ENCODE measurements at regions not wholly inside any gene's neighbourhood (a gene's known extent, or its start where the extent isn't known, plus 50 kb on each side); places are given as distances from the start of the nearest gene placed in this dataset.

- 86 to 90% methylated on average over 4 of the region's 4 CpGs for WGBS, 2 donors (ENCODE audit: low coverage in 1 of 2)
Observed at GRCh38 chr5:166013415-166013814, 2278.0 kb upstream of the WWC1 start.

GRCh38 chr5:166014256-166014655, 2277.2 kb upstream of the WWC1 start:
- no peak for DNase-seq
- no peak for TF ChIP-seq CTCF (IDR thresholded peaks at IDR 0.05)
- TF ChIP-seq POLR2A (IDR thresholded peaks at IDR 0.05) = no peak
- TF ChIP-seq POLR2AphosphoS5 (IDR thresholded peaks at IDR 0.05) = no peak
- no peak for TF ChIP-seq EP300 (IDR thresholded peaks at IDR 0.05; ENCODE audit: low read depth)
- intact Hi-C loops (cut with DNase I; ENCODE audit: low total_unique reads) = no loop called here

More at GRCh38 chr5:166013415-166013814, 2278.0 kb upstream of the WWC1 start:
- no peaks in the 10 kb centered on the region for H3K27me3 ChIP-seq
- intact Hi-C loops (cut with DNase I; ENCODE audit: low total_unique reads) = no loop called here
- no peaks in the 10 kb centered on the region for H3K36me3 ChIP-seq
- no peaks in the 10 kb centered on the region for H3K9me3 ChIP-seq
- no peak for DNase-seq
- no peak for TF ChIP-seq CTCF (IDR thresholded peaks at IDR 0.05)
- no peak for TF ChIP-seq POLR2A (IDR thresholded peaks at IDR 0.05)
- no peak for TF ChIP-seq EP300 (IDR thresholded peaks at IDR 0.05; ENCODE audit: low read depth)
- no peak for TF ChIP-seq POLR2AphosphoS5 (IDR thresholded peaks at IDR 0.05)
- in situ Hi-C loops (cut with MboI; ENCODE audit: low pct_ligation_motif_present in 1 of 4, low pct_unique_long_range_greater_than_20kb in 1 of 4, low sequenced_read_pairs in 3 of 4) = no loop called here
- no peak overlapping the region for H3K4me3 ChIP-seq
- H3K27ac ChIP-seq = no peak overlapping the region
- no peaks in the 10 kb centered on the region for H3K4me1 ChIP-seq

GRCh38 chr5:166018716-166019115, 2272.7 kb upstream of the WWC1 start:
- in situ Hi-C loops (cut with MboI; ENCODE audit: low pct_ligation_motif_present in 1 of 4, low pct_unique_long_range_greater_than_20kb in 1 of 4, low sequenced_read_pairs in 3 of 4) (no loop called here), intact Hi-C loops (cut with DNase I; ENCODE audit: low total_unique reads) (no loop called here)
- no peaks in the 10 kb centered on the region for H3K4me1 ChIP-seq
- H3K27ac ChIP-seq = no peak overlapping the region
- H3K9me3 ChIP-seq = no peaks in the 10 kb centered on the region
- DNase-seq = no peak
- H3K4me3 ChIP-seq = no peak overlapping the region
- TF ChIP-seq EP300 (IDR thresholded peaks at IDR 0.05; ENCODE audit: low read depth) (no peak), POLR2AphosphoS5 (IDR thresholded peaks at IDR 0.05) (no peak), POLR2A (IDR thresholded peaks at IDR 0.05) (no peak), CTCF (IDR thresholded peaks at IDR 0.05) (no peak)
- WGBS, 2 donors (ENCODE audit: low coverage in 1 of 2) = 42 to 67% methylated on average over 1 of the region's 1 CpG
- no peaks in the 10 kb centered on the region for H3K36me3 ChIP-seq
- no peaks in the 10 kb centered on the region for H3K27me3 ChIP-seq

More at GRCh38 chr5:166014256-166014655, 2277.2 kb upstream of the WWC1 start:
- in situ Hi-C loops (cut with MboI; ENCODE audit: low pct_ligation_motif_present in 1 of 4, low pct_unique_long_range_greater_than_20kb in 1 of 4, low sequenced_read_pairs in 3 of 4) = no loop called here
- WGBS, 2 donors (ENCODE audit: low coverage in 1 of 2) = 51 to 56% methylated on average over 2 of the region's 2 CpGs
- Histone ChIP-seq H3K4me1 (no peaks in the 10 kb centered on the region), H3K27me3 (no peaks in the 10 kb centered on the region), H3K4me3 (no peak overlapping the region), H3K36me3 (no peaks in the 10 kb centered on the region), H3K9me3 (no peaks in the 10 kb centered on the region), H3K27ac (no peak overlapping the region)

- Histone ChIP-seq H3K4me1 (no peaks in the 10 kb centered on the region), H3K27me3 (no peaks in the 10 kb centered on the region), H3K4me3 (no peak overlapping the region), H3K27ac (no peak overlapping the region), H3K36me3 (no peaks in the 10 kb centered on the region), H3K9me3 (no peaks in the 10 kb centered on the region)
- no peak for DNase-seq
- in situ Hi-C loops (cut with MboI; ENCODE audit: low pct_ligation_motif_present in 1 of 4, low pct_unique_long_range_greater_than_20kb in 1 of 4, low sequenced_read_pairs in 3 of 4) = no loop called here
- TF ChIP-seq EP300 (IDR thresholded peaks at IDR 0.05; ENCODE audit: low read depth) = no peak
- no peak for TF ChIP-seq POLR2A (IDR thresholded peaks at IDR 0.05)
- TF ChIP-seq POLR2AphosphoS5 (IDR thresholded peaks at IDR 0.05) = no peak
- no peak for TF ChIP-seq CTCF (IDR thresholded peaks at IDR 0.05)
- intact Hi-C loops (cut with DNase I; ENCODE audit: low total_unique reads) = no loop called here
Observed at GRCh38 chr5:166022065-166022464, 2269.4 kb upstream of the WWC1 start.

All from transverse colon (tissue), 4 donors.